SK-N-SH (cell line): ENCODE measurements at regions not wholly inside any gene's neighbourhood (a gene's known extent, or its start where the extent isn't known, plus 50 kb on each side); places are given as distances from the start of the nearest gene placed in this dataset.
A peak's percentile ranks its signal among the peaks of the same experiment; 100 is the strongest.

ENCODE experiments used
- CTCF ChIA-PET: fragments of 300-600, 350-600 bp; formaldehyde crosslinking; extraction: SDS; loops from one replicate; lab custom pipeline; 2021; lab: Yijun Ruan, JAX
- POLR2A ChIA-PET: fragments of 350-600 bp; sonication (Branson Sonifier 250); formaldehyde crosslinking; extraction: SDS; loops from one replicate; lab custom pipeline; 2020; ENCODE audit warnings: antibody characterized with exemption, inconsistent platforms; lab: Yijun Ruan, JAX
- DNase-seq: peaks from one replicate; pipeline ENCODE4 v3.0.0; 2012
- H2AFZ ChIP-seq: fragments of 200-600 bp; sonication (generic); 2 replicates; pipeline ENCODE4 v1.8.1; 2016; ENCODE audit warnings: antibody characterized with exemption, mild to moderate bottlenecking, low read depth
- H3F3A ChIP-seq: fragments of 200-600 bp; sonication (generic); replicated peaks from 2 replicates; pipeline ENCODE3; 2016; ENCODE audit warnings: antibody characterized with exemption, mild to moderate bottlenecking; ENCODE audit not compliant: insufficient read depth
- H3K27ac ChIP-seq, 2 experiments: fragments of 200-500 bp in 1 of 2; fragments of 200-600 bp in 1 of 2; sonication (Bioruptor generic) in 1 of 2; sonication (generic), shearing (Covaris generic) in 1 of 2; 2 replicates each; pipeline versions ENCODE4 v1.5.1 to v1.6.1; 2014 to 2016; ENCODE audit warnings: low read depth in 2 of 2, inconsistent platforms in 1 of 2, low read length in 1 of 2, mild to moderate bottlenecking in 1 of 2, mixed read lengths in 1 of 2
- H3K27me3 ChIP-seq: fragments of 200-600 bp; sonication (generic), shearing (Covaris generic); 2 replicates; pipeline ENCODE4 v1.6.1; 2016; ENCODE audit warnings: mixed run types; ENCODE audit not compliant: insufficient read depth
- H3K36me3 ChIP-seq, 2 experiments: fragments of 200-500 bp in 1 of 2; fragments of 200-600 bp in 1 of 2; sonication (Bioruptor generic) in 1 of 2; sonication (generic) in 1 of 2; replicated peaks in 1 of 2; 2 replicates each; pipeline versions ENCODE3 to v1.5.1; 2014 to 2016; ENCODE audit warnings: low read length in 1 of 2, mild to moderate bottlenecking in 1 of 2; ENCODE audit not compliant: insufficient read depth in 2 of 2, control insufficient read depth in 1 of 2
- H3K4me1 ChIP-seq, 2 experiments: fragments of 200-500 bp in 1 of 2; fragments of 200-600 bp in 1 of 2; sonication (Bioruptor generic) in 1 of 2; sonication (generic), shearing (Covaris generic) in 1 of 2; 2 replicates each; pipeline versions ENCODE4 v1.5.1 to v1.6.1; 2014 to 2016; ENCODE audit warnings: low read depth in 1 of 2, low read length in 1 of 2, mixed run types in 1 of 2; ENCODE audit not compliant: insufficient read depth in 2 of 2, control insufficient read depth in 1 of 2
- H3K4me2 ChIP-seq: fragments of 200-600 bp; sonication (generic), shearing (Covaris generic); 2 replicates; pipeline ENCODE4 v1.6.1; 2017; ENCODE audit warnings: mixed run types
- H3K4me3 ChIP-seq, 2 experiments: fragments of 200-500 bp in 1 of 2; fragments of 200-600 bp in 1 of 2; sonication (Bioruptor generic) in 1 of 2; sonication (generic), shearing (Covaris generic) in 1 of 2; 2 replicates each; pipeline versions ENCODE4 v1.5.1 to v1.8.1; 2014 to 2016; ENCODE audit warnings: low read depth in 2 of 2, inconsistent platforms in 1 of 2, low read length in 1 of 2, mild to moderate bottlenecking in 1 of 2, mixed read lengths in 1 of 2, moderate library complexity in 1 of 2
- H3K79me2 ChIP-seq: fragments of 200-600 bp; sonication (generic); 2 replicates; pipeline ENCODE4 v1.8.1; 2017; ENCODE audit warnings: mild to moderate bottlenecking; ENCODE audit not compliant: insufficient read depth
- H3K9ac ChIP-seq: fragments of 200-600 bp; sonication (generic); 2 replicates; pipeline ENCODE4 v1.6.1; 2017; ENCODE audit warnings: mixed run types
- H3K9me2 ChIP-seq: fragments of 200-600 bp; sonication (generic); 2 replicates; pipeline ENCODE4 v1.6.1; 2017; ENCODE audit warnings: mixed run types
- H3K9me3 ChIP-seq: fragments of 200-600 bp; sonication (generic); 2 replicates; pipeline ENCODE4 v1.6.1; 2017; ENCODE audit warnings: mixed run types, mild to moderate bottlenecking, moderate library complexity
- H4K20me1 ChIP-seq: fragments of 200-600 bp; sonication (generic); 2 replicates; pipeline ENCODE4 v1.6.1; 2017; ENCODE audit warnings: mild to moderate bottlenecking, mixed run types; ENCODE audit not compliant: insufficient read depth
- FOXM1 ChIP-seq: IDR thresholded peaks from 2 replicates; pipeline ENCODE4 v1.4.0; 2012; ENCODE audit warnings: low read depth, mild to moderate bottlenecking
- GATA2 ChIP-seq: sonication (generic); formaldehyde crosslinking; IDR thresholded peaks from 2 replicates; pipeline ENCODE4 v1.5.0; 2020; ENCODE audit warnings: mild to moderate bottlenecking, missing genetic modification reagents
- NFIC ChIP-seq: IDR thresholded peaks from 2 replicates; pipeline ENCODE4 v1.4.0; 2012; ENCODE audit warnings: borderline replicate concordance
- RAD21 ChIP-seq: IDR thresholded peaks from 2 replicates; pipeline ENCODE4 v1.6.1; 2012; ENCODE audit warnings: mild to moderate bottlenecking, low read length
- SIN3A ChIP-seq: IDR thresholded peaks from 2 replicates; pipeline ENCODE4 v1.6.1; 2012; ENCODE audit warnings: low read depth, mild to moderate bottlenecking, low read length, moderate library complexity, borderline replicate concordance
- SMC3 ChIP-seq: IDR thresholded peaks from 2 replicates; pipeline ENCODE4 v1.6.1; 2012; ENCODE audit warnings: low read depth, low read length, improper control_type of control experiment
- TAF1 ChIP-seq: IDR thresholded peaks from 2 replicates; pipeline ENCODE4 v1.6.1; 2012; ENCODE audit warnings: low read depth, mild to moderate bottlenecking, low read length, moderate library complexity, borderline replicate concordance
- WGBS: methylation state at CpG from one replicate; pipeline ENCODE4 v1.1.6; 2017; ENCODE audit warnings: low lambda C conversion rate; 5-methylcytosine and 5-hydroxymethylcytosine counted together
- TF ChIP-seq, protein P1 (sequence below): IDR thresholded peaks from 2 replicates; pipeline ENCODE4; 2012
- TF ChIP-seq, protein P2 (sequence below): IDR thresholded peaks from 2 replicates; pipeline ENCODE4 v1.4.0; 2012; ENCODE audit warnings: low read depth, borderline replicate concordance
- TF ChIP-seq, protein P3 (sequence below): fragments of 200-600 bp; sonication (generic); IDR thresholded peaks from 2 replicates; pipeline ENCODE4 v1.6.1; 2017; ENCODE audit warnings: antibody characterized with exemption, mild to moderate bottlenecking, moderate library complexity

DNA sequence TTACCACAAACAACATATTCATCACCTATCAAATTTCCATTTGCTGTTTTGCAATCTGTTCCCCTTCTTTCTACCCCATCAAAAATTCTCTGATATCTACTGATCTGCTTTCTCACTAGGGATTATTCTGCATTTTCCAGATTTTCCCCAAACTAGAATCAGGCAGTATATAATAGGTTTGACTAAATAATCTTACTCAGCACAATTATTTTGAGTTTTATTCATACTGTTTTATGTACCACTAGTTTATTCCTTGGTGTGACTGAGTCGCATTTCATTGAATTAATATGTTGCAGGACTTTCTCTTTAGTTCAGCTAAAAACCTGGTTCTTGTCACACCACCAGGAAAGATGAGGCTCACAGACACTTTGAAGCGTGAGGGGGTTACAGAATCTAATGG lies 131.4 kb downstream of the CYLC2 start (continued):
- TF ChIP-seq, protein P1, sequence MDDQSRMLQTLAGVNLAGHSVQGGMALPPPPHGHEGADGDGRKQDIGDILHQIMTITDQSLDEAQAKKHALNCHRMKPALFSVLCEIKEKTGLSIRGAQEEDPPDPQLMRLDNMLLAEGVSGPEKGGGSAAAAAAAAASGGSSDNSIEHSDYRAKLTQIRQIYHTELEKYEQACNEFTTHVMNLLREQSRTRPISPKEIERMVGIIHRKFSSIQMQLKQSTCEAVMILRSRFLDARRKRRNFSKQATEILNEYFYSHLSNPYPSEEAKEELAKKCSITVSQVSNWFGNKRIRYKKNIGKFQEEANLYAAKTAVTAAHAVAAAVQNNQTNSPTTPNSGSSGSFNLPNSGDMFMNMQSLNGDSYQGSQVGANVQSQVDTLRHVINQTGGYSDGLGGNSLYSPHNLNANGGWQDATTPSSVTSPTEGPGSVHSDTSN = no peak
- TF ChIP-seq SIN3A (no peak), SMC3 (no peak), NFIC (no peak), TAF1 (no peak), FOXM1 (no peak)
- TF ChIP-seq, protein P2, sequence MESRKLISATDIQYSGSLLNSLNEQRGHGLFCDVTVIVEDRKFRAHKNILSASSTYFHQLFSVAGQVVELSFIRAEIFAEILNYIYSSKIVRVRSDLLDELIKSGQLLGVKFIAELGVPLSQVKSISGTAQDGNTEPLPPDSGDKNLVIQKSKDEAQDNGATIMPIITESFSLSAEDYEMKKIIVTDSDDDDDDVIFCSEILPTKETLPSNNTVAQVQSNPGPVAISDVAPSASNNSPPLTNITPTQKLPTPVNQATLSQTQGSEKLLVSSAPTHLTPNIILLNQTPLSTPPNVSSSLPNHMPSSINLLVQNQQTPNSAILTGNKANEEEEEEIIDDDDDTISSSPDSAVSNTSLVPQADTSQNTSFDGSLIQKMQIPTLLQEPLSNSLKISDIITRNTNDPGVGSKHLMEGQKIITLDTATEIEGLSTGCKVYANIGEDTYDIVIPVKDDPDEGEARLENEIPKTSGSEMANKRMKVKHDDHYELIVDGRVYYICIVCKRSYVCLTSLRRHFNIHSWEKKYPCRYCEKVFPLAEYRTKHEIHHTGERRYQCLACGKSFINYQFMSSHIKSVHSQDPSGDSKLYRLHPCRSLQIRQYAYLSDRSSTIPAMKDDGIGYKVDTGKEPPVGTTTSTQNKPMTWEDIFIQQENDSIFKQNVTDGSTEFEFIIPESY = no peak
- TF ChIP-seq, protein P3, sequence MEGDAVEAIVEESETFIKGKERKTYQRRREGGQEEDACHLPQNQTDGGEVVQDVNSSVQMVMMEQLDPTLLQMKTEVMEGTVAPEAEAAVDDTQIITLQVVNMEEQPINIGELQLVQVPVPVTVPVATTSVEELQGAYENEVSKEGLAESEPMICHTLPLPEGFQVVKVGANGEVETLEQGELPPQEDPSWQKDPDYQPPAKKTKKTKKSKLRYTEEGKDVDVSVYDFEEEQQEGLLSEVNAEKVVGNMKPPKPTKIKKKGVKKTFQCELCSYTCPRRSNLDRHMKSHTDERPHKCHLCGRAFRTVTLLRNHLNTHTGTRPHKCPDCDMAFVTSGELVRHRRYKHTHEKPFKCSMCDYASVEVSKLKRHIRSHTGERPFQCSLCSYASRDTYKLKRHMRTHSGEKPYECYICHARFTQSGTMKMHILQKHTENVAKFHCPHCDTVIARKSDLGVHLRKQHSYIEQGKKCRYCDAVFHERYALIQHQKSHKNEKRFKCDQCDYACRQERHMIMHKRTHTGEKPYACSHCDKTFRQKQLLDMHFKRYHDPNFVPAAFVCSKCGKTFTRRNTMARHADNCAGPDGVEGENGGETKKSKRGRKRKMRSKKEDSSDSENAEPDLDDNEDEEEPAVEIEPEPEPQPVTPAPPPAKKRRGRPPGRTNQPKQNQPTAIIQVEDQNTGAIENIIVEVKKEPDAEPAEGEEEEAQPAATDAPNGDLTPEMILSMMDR = no peak

DNA sequence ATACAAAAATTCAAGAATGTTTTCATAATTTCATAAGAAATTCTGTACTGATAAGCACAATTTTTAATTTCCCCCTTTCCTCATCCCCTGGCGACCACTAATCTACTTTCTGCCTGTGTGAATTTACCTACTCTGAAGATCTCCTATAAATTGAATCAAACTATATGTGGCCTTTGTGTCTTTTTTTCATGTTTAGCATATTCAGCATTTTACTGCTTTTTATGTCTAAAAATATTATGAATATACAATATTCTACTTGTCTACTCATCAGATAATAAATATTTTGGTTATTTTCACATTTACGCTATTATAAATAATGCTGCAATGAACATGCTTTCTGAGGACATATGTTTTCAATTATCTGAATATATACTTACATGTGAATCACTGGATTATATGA lies 144.8 kb downstream of the CYLC2 start:
- 41% methylated on average over 2 of the region's 2 CpGs for WGBS
- Histone ChIP-seq H3K4me3 (no peak overlapping the region), H4K20me1 (no peaks in the 10 kb centered on the region), H3K79me2 (no peaks in the 10 kb centered on the region), H3K36me3 (no peaks in the 10 kb centered on the region), H3K4me2 (no peak overlapping the region), H3K27me3 (no peaks in the 10 kb centered on the region), H2AFZ (no peak overlapping the region)
- POLR2A ChIA-PET = no interaction called here
- no peak for TF ChIP-seq GATA2
- TF ChIP-seq, all 33 proteins: peak for 0
- no peaks in the 10 kb centered on the region for H3K9me3 ChIP-seq
- H3K9me2 ChIP-seq = peaks cover 6% of the 10 kb centered on the region; the same call in 1 of the 2 replicates
- H3F3A ChIP-seq = no peaks in the 10 kb centered on the region
- no peak overlapping the region for H3K9ac ChIP-seq
- H3K27ac ChIP-seq = no peak overlapping the region
- CTCF ChIA-PET = no interaction called here
- H3K4me1 ChIP-seq = no peaks in the 10 kb centered on the region
- DNase-seq = no peak

DNA sequence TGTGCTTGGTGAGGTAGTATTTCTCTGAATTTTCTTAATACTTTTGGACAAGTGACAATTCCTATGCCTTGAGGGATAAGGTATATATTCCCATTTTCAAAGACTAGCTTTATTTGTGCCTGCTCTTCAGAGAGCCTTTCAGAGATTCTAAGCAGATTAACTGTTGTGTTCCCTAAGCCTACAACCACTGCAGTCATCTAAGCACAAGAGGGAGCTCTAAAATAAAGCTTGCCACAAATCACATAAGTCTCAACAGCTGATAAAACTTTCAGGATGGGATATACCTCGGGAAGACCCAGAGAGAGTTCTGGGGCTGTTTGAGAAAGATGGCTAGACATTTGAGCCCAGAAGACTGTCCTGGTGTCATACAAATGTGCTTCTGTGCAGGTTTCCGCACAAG lies 157.3 kb downstream of the CYLC2 start:
- 0% methylated on average over 2 of the region's 2 CpGs for WGBS
- H3K27me3 ChIP-seq = no peaks in the 10 kb centered on the region
- TF ChIP-seq SMC3 (peak; percentile 31; the same call in 1 of the 2 replicates), RAD21 (peak; percentile 70), GATA2 (no peak)
- POLR2A ChIA-PET = no interaction called here
- H3K4me3 ChIP-seq = no peak overlapping the region
- no peak overlapping the region for H3K27ac ChIP-seq
- H4K20me1 ChIP-seq = no peaks in the 10 kb centered on the region
- H3K4me1 ChIP-seq = no peaks in the 10 kb centered on the region
- peak; percentile 5 for DNase-seq
- no peak overlapping the region for H3K4me2 ChIP-seq
- no peaks in the 10 kb centered on the region for H3K36me3 ChIP-seq
- no peak overlapping the region for H3K9ac ChIP-seq
- no peaks in the 10 kb centered on the region for H3K79me2 ChIP-seq
- no peaks in the 10 kb centered on the region for H3K9me3 ChIP-seq
- no peaks in the 10 kb centered on the region for H3F3A ChIP-seq
- H3K9me2 ChIP-seq = no peaks in the 10 kb centered on the region
- CTCF ChIA-PET = interaction anchor here (0.8 to 2.1 kb wide), 7 partner anchors 12 to 170 kb away, joined by 3 to 23 read pairs (median 3); no protein-coding TSS in a partner anchor
- no peak overlapping the region for H2AFZ ChIP-seq
